ENCODE measurements at regions not wholly inside any gene's neighbourhood (a gene's known extent, or its start where the extent isn't known, plus 50 kb on each side); places are given as distances from the start of the nearest gene placed in this dataset.
A peak's percentile ranks its signal among the peaks of the same experiment; 100 is the strongest.

DNA sequence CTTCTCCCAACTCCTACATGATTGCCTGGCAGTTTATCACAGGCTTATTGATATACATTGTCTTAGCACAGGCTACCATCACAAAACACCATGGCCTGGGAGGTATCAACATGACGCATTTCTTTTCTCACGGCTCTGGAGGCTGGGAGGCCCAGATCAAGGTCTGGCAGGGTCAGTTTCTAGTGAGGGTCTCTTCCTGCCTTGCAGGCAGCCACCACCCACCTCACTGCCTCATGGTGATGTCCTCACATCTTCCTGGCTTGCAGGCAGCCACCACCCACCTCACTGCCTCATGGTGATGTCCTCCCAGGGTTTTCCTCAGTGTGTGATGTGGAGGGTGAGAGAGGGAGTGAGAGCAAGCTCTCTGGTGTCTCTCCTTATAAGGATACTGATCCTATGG lies 599.3 kb upstream of the MKI67 start:
- DNase-seq, result no peak

DNA sequence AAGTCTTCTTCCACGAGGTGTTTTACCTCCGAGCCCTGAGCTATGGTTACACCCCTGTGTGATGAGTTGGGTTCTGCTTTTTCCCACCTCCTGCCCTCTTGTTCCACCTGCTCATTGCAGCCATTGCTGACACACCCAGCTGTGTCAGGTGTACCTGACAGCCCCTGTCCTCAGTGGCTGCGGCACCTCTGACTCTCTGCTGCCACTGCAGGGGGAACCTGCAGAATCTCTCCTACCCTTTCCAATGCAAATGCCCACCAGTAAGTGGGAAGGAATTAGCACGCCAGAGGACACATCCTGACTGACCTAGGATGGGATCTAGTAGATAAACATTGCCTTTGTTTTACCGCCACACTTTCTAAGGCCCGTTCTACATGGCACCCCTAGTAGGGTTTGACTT lies 600.9 kb upstream of the MKI67 start:
- no peak for DNase-seq

DNA sequence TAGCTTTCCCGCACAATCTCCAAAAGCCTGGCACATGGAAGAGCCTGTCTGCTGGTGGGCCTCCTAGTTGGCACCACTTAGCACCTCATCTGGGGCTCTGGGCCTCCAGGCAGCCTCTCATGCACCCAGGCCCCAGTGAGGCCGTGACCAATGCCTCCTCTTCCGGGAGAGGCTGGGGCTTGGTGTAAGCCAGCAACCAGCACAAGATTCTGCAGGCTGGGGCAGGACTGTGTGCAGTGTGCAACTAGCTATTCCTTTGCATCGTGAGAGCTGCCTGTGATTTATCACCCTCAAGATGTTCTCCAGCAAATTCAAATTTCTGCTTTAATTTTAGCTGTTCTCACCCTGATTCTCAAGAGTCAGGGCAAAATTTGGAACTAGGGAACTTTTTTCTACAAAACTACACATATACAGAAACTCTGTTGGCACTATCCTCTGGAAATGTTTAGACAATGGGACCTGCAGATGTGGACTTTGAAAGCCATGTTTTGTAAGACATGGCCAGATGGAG lies 603.7 kb upstream of the MKI67 start:
- no peak for DNase-seq

DNA sequence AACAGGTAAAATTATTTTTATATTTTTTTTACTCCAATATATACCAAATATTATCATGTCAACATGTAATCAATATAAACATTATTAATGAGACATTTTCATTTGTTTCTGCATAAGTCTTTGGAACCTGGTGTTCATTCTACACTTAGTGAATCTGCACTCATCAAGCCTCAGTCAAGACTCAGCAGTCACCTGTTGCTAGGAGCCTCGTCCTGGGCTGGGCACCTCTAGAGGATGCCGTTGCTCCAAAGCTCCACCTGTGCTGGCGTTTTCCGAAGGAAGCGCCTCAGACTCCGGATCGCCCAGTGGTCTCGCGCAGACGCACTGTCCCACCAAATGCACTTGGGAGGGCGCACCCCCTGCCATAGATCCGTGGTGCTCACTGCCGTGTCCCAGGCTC lies 604.7 kb upstream of the MKI67 start:
- no peak for DNase-seq

DNA sequence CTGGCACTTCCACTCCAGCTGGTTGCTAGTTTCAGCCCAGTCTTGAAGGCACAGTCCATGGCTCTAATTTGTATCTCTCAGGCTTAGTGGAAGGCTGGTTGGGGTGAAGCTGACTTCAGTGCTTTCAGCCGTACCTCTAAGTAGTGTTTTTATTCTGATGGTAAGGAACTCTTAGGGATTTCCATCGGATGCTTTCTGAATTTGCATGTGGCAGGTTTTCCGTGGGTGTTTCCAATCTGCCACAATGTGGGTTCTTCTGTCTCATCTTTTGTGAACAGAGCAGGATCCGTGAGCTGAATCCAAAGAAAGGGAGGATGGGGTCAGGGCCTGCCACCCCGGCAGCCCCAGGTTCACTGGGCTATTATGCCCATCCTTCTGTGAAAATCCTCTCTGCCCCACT lies 607.9 kb upstream of the MKI67 start:
- DNase-seq, result no peak

DNA sequence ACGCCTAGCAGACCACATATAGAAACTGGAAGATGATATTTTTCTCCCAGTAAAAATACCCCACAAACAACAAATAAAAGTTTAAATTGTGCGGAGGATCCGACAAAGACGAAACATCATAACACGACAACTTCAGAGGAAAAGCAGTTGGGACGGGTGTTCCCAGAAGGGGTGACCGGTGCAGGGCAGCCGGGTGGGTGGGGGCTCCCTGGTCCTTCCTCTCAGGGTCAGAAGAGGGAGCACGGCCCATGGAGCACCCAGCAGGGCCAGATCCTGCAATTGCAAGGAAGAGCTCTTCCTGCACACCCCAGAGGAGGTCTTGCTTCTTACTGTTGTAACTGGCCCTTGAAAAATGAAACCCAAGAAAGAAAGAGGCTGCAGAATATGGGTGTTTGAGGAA lies 608.5 kb upstream of the MKI67 start:
- no peak for DNase-seq

DNA sequence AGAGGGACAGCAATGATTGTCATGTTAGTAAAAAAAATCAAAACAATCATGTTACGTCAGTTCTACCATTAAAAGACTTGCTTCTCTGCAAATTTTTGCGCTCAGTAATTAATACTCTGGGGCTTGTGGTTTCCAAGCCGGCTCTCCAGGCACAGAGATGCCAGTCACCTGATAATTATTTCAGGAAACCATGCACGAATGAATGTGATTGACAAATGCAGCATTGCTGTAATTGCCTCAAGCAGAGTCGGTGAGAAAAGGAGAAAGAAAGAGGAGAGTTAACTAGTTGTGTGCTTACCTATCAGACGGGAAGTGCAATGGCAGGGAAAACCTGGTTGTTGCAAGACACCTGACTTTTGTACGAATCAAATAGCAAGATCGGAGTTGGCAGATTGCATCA lies 609.8 kb upstream of the MKI67 start:
- no peak for DNase-seq

DNA sequence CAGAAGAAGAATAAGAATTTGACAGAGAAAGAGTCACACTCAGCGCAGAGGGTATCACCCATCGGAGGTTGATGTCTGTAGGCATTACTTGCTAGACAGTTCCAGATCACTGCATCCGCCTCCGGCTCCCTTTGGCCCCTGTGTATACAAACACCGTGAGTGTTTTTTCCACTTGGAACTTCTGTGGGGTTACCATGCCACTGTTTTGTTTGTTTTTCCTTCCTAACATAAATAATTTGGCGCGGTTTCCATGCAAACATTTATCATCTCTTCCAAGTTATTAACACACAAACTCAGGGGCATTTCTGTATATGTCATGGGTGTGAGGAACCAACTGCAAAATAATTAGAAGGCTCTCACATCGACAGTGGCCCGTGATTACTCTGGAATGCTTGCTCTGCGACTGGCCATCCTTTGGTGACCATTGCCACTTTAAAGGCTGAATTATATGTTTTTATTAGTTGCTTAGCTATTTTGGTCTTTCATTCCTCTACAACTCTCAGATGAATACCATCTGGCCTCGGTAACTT lies 612.2 kb upstream of the MKI67 start:
- DNase-seq, result no peak

DNA sequence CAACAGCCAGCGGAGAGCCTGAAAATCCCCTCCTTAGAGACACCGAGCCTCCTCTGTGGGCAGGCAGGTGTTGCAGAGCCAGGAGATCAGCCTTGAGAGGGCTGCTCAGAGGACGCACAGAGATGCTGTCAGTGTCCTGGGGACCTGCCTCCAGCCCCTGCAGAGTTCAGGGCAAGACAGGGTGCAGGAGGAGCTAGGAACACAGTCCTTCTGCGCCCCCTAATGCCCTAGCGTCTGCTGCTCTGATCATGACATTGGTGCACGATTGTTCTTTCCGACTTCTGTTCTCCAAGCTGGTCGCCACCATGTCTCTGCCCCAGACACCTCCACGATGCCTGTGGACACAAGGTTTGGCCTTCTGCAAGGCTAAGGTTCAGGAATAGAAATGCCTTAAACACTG lies 613.7 kb upstream of the MKI67 start:
- no peak for DNase-seq

DNA sequence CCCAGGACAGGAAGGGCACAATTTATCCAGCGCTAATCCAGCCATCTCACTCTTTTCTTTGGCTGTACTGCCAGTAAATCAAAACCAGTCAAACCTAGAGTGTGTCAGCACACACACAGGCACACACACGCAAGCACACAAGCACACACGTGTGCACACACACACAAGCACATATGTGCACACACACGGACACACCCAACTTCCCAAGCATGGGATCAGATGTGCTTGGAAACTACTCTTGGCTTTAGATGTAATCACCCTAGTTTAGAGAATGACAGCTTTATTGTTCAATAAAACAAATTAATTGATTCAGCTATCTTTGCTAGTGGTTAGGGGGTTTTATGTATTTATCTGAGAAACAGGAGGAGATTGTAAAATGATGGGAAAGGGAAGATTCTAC lies 615.0 kb upstream of the MKI67 start:
- DNase-seq, result no peak

DNA sequence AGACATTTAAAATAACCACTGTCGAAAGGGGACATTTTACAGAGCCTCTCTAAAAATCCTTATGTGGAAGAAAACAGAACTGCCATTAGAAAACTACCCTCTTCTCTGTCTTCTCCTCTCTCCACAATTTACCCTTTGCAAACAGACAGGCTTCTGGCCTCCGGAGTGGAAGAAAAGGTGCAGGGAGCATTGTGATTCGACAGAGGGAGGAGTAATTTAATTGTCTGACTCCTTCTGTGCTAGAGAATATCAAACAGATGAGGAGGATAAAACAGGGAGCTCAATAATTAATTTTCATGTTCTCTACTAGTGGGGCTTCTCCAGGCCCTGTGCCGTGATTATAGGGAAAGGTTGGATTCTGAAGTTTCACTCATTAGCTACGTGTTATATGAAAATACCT lies 615.5 kb upstream of the MKI67 start:
- DNase-seq, result no peak

DNA sequence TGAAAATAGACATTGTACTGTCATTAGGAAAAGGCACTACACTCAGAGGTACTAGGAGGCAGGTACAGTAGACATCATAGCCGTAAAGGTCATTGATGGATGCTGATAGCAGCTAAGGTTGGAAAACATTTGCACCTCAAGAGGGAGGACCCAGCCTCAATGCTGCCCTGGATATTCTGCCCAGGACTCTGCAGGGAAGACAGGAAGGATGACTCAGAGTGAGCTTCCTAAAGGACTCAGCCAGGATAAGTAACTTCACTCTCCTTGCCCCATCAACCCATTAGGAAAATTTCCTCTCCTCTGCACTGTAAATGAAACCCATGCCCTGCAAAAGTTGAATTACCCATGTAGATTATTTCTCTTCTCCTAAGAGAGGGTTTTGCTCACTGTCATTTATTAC lies 617.9 kb upstream of the MKI67 start:
- no peak for DNase-seq

DNA sequence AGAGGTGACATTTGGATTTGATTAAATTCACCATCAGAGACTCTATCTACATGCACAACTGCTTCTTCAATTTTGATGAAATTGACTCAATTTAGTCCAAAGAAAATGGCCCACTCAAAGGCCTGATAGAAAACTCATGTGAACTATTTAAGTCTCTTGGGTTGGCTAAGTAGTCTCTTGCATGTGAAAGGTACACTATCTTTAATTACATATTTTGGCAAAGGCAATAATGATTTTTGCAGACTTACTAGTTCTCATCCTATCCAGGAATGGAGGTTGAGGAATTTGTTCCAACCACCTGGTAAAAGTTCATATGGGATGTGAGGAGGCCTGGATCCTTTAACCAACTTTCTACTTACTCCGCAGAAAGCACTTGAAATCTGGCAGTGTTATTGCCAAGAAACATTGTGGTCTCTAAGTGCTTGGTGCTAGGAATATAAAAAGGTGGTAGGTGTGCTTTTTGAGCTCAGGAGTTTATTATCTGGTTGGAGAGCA lies 618.6 kb upstream of the MKI67 start:
- no peak for DNase-seq

DNA sequence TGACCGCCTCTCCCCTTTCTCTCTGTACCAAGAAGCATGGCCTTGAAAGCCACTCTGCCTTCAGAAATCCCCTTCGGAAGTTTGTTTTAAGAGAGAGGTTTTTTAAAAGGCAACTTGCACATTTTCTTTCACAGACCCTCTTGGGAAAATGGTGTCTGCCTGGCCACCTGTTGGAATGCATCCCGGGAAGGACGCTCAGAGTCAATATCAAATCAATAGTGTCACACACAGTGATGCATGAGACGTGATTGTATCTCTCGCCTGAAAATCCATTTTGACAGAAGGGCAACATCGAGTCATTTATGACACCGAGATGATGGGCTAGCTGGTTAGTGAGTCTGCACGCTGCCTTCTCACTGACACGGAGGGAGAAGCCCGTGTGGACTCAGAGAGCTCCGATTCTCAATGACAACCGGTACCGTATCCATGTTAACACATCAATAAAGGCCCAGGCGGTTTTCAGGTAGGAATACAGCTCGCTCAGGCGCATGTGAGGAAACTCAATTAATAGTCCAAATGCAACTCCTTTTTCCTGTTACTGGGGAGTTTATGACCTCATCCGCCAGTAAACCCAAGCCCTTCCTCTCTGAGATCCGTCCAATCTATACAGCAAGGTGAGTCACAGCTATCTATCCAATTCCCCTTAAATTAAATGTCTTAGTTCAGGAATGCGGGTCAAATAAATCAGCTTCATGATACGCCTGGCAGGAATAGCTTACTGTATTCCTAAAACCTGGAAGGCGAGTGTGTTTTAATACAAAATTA lies 621.5 kb upstream of the MKI67 start:
- DNase-seq, result no peak

DNA sequence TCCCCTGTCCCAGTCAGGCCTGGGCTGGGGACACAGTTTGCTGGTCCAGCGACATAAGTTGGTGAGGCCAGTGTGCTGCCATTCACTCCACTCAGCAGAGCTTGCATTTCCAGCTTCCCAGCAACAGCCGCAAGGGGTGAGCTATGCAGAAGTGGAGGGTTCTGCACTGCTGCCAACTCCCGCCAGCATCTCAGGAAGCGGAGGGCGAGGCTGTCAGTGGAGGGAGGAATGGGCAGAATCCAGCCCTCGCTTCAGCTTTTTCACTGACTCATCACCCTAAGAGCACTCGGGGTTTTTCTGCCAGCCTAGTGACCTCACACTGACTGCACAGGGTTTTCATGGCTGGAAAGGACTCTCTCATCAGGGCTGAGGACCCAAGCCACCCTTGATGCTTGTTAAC lies 625.1 kb upstream of the MKI67 start:
- peak; percentile 35 for DNase-seq

DNA sequence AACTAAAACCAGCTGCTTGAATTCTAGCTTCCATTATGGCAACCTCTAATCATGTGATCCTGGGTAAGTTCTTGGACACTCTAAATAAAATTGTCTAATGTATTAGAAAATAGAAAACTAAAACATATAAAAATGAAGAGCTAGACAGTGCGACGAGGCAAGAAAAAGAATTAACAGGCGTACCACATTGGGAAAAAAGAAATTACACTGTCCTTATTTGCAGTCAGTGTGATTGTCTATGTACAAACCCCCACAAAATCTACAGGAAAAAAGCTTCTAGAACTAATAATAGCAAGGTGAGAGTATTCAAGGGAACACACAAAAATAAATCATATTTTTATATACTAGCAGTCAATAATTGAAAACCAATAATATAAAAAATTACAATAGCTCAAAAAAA lies 625.6 kb upstream of the MKI67 start:
- DNase-seq, result no peak

DNA sequence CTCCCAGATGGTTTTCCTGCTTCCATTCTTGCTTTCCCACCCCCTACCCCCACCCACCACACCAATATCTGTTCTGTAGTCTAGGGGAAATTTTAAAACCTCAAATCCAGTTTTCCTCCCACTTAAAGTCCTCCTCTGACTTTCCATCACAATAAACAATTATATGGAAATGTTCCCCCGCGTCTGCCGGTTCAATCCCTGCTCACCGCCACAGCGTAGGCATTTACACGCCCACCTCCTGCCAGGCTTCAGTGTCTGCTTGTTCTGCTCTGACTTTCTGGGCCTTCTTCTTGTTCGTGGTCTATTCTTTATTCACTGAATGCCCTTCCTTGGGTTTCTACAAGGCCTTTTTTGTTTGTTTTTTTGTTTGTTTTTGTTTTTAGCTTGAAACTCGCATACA lies 633.0 kb upstream of the MKI67 start:
- DNase-seq, result no peak

DNA sequence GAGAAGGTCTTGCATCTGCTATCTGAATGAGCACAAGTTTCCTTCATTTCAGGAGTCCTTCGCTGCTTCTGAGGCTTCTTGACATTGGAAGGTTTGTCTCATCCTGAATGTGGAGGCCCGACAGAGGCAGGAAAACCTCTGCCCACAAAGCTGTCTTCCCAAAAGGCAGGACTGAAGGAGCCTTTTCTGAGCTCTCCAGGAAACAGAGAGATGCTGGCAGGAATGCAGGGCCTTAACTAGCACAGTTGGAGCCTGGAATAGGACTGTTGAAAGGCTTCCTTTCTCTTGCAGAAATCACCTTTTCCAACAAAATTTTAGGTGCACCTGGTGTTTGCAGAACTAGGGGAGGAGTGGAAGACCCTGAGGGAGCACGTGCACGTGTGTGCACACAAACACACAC lies 637.4 kb upstream of the MKI67 start:
- no peak for DNase-seq

DNA sequence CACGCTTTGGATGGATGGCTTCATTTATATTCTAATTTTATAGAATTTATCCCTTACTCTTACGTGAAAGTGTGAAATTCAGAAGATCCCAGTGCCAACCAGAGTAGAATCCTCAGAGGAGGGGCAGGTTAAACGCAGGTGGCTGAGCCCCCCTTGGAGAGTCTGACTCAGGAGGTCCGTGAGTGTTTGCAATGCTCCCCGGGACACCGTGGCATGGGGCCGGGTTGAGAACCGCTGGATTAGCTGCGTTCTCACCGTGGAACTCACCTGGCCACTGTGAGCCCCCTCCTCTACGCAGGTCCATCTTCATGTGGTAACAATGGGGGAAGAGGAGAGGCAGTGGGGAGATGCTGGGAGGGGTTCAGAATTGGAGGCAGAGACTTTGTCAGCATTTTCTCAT lies 638.0 kb upstream of the MKI67 start:
- no peak for DNase-seq

DNA sequence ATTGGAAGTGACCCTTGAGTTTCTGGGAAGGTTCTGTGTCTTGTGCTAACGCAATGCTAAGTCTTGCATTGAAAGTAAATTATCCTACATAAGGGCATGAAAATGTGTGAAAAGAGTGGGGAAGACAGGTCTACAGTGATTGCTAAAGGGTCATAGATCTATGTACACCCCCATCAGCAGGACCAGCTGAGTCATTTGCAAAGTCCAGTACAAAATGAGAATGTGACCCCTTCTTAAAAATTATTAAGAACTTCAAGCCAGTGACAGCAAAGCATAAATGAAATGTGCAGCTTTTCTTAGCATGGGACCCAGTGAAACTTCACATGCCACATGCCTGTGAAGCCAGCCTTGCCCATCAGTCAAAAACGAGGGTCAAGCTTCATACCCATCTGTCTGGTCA lies 640.7 kb upstream of the MKI67 start:
- DNase-seq, result no peak

DNA sequence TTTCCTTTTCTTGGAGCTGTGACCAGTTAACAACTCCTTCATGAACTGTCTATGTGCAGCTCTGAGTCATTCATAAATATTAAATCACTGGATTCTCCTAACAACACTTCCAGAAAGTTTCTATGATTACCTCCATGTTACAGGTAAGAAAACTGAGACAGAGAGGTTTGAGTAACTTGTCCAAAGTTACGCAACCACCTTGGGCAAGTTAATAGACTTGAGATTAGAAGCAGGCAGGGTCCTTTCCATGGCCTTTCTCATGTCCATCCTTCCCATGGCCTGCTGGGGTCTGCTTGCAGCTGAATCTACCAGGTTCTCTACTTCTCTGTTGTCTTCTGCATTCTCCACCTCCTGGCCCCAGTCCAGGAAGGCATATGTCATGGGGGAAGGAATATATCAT lies 648.8 kb upstream of the MKI67 start:
- no peak for DNase-seq

DNA sequence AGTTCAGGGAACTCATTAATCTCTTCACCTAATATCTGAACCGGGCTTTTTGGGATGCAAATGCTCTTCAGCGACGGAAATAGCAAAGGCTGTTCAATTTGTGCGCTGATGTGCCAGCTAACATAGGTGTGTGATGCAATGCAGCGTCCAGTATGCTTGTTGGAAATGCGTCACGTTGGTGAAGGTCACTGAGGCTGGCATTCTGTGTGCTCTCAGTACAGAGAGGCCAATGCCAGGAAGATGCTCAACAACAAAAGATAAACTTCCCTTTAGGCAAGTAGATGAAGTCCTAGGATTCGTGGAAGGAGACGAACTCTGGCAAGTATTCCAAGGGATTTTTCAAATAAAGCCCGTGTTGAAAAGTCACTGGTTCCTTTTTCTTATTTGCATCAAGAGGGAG lies 649.5 kb upstream of the MKI67 start:
- DNase-seq, result no peak

DNA sequence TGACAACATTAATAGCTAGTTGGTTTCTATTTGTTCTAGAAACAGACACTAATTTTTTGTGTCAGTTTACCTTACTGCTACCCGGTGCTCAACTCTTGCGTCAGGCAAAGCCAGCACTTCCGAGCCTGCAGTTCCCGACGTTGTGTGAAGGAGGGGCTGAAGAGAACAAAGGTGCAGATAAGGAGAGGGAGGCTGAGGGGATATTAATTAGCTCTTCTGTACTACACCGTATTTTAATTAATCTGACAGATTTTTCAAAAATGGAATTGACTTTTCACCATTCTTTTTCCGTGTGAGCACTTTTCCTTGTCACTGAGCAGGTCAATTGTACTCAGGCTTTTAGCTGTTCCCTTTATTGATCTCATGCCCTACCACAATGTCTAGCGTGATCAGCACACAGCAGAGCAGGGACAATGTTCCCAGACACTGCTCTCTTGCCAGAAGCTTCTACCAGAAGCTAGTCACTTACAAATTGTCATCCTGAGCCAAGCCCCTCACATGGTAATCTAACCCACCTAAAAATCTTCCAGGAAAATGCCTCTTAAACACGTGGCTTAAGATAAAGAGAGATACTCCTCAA lies 650.5 kb upstream of the MKI67 start:
- DNase-seq, result no peak

DNA sequence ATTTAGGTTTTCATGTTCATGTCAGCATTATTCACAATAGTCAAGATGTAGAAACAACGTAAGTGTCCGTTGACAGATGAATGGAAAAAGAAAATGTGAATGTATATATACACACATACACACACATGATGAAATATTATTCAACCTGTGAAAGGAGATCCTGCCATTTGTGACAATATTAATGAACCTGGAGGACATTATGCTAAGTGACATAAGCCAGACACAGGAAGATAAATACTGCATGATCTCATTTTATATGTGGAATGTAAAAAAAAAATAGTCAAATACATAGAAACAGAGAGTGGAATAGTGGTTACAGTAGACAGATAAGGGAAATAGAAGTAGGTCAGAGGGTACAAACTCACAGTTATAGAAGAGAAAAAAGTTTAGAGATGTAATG lies 651.1 kb upstream of the MKI67 start:
- DNase-seq, result no peak

DNA sequence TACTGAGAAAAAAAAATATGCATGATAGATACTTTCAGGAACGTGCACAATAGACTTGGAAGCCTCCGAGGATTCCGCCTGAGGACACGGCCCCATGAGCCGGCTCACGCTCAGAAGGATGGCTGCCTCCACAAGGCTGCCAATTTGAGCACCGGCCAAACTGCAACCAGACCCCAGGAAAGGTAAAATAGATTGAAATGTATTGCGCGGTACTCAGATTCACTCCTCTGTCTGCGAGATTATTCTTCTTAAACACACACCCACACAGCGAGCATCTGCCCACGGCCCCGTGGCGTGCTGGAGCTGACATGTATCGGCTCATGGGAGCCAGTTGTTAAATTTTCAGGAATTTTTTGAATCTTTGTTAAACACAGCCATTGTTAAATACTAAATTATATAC lies 653.2 kb upstream of the MKI67 start:
- no peak for DNase-seq

Data from NCI-H2029 (cell line).